Gastrocnemius medialis (tissue), 4 donors: ENCODE measurements at regions not wholly inside any gene's neighbourhood (a gene's known extent, or its start where the extent isn't known, plus 50 kb on each side); places are given as distances from the start of the nearest gene placed in this dataset.

Source experiments
- CTCF ChIP-seq, 5 experiments: fragments of 450-650 bp in 3 of 5; fragments of 200-600 bp in 2 of 5; sonication (generic) in 2 of 5; IDR thresholded peaks in 4 of 5; conservative IDR thresholded peaks in 1 of 5; 1 replicate in 4 of 5; 2 replicates in 1 of 5; pipeline ENCODE4 v1.5.1; 2016 to 2019; ENCODE audit warnings: antibody characterized with exemption in 5 of 5, mild to moderate bottlenecking in 3 of 5, moderate library complexity in 3 of 5
- POLR2A ChIP-seq, 2 donors: fragments of 450-650 bp; IDR thresholded peaks; one replicate each; pipeline ENCODE4 v1.6.1; 2017; ENCODE audit warnings: antibody characterized with exemption in 2 of 2, mild to moderate bottlenecking in 2 of 2, moderate library complexity in 2 of 2

DNA sequence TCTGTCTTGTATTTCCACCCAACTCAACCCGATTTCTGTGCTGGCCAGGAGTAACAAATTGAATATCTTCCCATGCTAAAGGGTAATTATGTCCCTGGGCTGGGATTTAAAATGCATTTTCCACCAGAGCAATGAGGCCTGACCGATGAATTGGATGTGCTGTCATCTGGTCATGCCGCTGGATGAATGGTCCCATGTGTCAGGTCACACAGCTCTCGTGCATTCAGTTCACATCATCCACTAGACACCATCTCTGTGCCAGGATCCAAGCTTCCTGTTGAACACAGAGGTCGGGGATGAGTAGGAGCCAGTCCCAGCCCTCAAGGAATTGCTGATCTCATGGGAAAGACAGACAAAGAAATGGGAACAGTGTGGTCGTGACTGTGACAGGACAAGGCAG, 200.8 kb downstream of the ADRA2A start:
- TF ChIP-seq CTCF (IDR thresholded peaks at IDR 0.05 in 4 of 5, conservative IDR thresholded peaks at IDR 0.05 in 1 of 5), result no peak
- TF ChIP-seq POLR2A (IDR thresholded peaks at IDR 0.05), result no peak
